Gastrocnemius medialis (tissue), 4 donors: ENCODE measurements at regions not wholly inside any gene's neighbourhood (a gene's known extent, or its start where the extent isn't known, plus 50 kb on each side); places are given as distances from the start of the nearest gene placed in this dataset.

ENCODE experiments used
- CTCF ChIP-seq, 5 experiments: fragments of 450-650 bp in 3 of 5; fragments of 200-600 bp in 2 of 5; sonication (generic) in 2 of 5; IDR thresholded peaks in 4 of 5; conservative IDR thresholded peaks in 1 of 5; 1 replicate in 4 of 5; 2 replicates in 1 of 5; pipeline ENCODE4 v1.5.1; 2016 to 2019; ENCODE audit warnings: antibody characterized with exemption in 5 of 5, mild to moderate bottlenecking in 3 of 5, moderate library complexity in 3 of 5
- POLR2A ChIP-seq, 2 donors: fragments of 450-650 bp; IDR thresholded peaks; one replicate each; pipeline ENCODE4 v1.6.1; 2017; ENCODE audit warnings: antibody characterized with exemption in 2 of 2, mild to moderate bottlenecking in 2 of 2, moderate library complexity in 2 of 2

DNA sequence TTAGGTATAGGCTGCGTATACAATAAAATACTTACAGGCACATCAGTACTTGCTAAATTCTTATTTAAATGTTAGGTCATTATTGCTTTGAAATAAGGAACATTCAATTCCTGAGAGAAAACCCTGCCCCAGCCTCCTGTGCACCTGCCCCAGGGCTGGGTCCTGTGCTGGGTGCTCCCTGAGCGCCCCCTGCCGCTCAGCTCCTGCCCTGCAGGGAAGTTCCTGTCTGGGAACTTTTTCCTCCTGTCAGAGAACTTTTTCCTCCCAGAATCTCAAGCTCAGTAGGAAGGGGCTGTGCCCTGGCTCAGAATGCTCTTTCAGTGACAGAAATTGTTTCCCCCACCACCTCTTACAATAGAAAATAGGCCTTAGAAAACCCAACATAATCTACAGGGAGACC, 751.1 kb downstream of the TMEM121 start:
- TF ChIP-seq CTCF (IDR thresholded peaks at IDR 0.05 in 4 of 5, conservative IDR thresholded peaks at IDR 0.05 in 1 of 5) = no peak
- no peak for TF ChIP-seq POLR2A (IDR thresholded peaks at IDR 0.05)
